ENCODE measurements at regions not wholly inside any gene's neighbourhood (a gene's known extent, or its start where the extent isn't known, plus 50 kb on each side); places are given as distances from the start of the nearest gene placed in this dataset.

GRCh38 chr20:17868700-17869231 lies 99.8 kb downstream of the SNX5 start:
- TF ChIP-seq ZNF565 (CRISPR knock-in tag; conservative IDR thresholded peaks at IDR 0.05; ENCODE audit: low read depth) = no peak
- no peak for TF ChIP-seq POU6F1 (CRISPR knock-in tag; IDR thresholded peaks at IDR 0.05; ENCODE audit: borderline replicate concordance, low read depth)
- TF ChIP-seq PPARA (CRISPR knock-in tag; IDR thresholded peaks at IDR 0.05; ENCODE audit: borderline replicate concordance) = no peak
- TF ChIP-seq ISL1 (CRISPR knock-in tag; IDR thresholded peaks at IDR 0.05) = no peak
- TF ChIP-seq RARB (CRISPR knock-in tag; IDR thresholded peaks at IDR 0.05) = no peak
- no peak for TF ChIP-seq ZC3H10 (CRISPR knock-in tag; IDR thresholded peaks at IDR 0.05)
- TF ChIP-seq ZNF8 (CRISPR knock-in tag; IDR thresholded peaks at IDR 0.05) = no peak
- TF ChIP-seq PATZ1 (CRISPR knock-in tag; IDR thresholded peaks at IDR 0.05; ENCODE audit: borderline replicate concordance) = no peak
- TF ChIP-seq ZNF70 (CRISPR knock-in tag; IDR thresholded peaks at IDR 0.05) = no peak
- no peak for TF ChIP-seq ESRRG (CRISPR knock-in tag; IDR thresholded peaks at IDR 0.05)
- ATAC-seq = no peak

- TF ChIP-seq BACH2 (CRISPR knock-in tag; IDR thresholded peaks at IDR 0.05; ENCODE audit: borderline replicate concordance) = no peak
- ATAC-seq = no peak
Measured at GRCh38 chr20:17868151-17868550, 100.4 kb downstream of the SNX5 start.

GRCh38 chr20:17867131-17867925 lies 101.3 kb downstream of the SNX5 start:
- TF ChIP-seq ZNF8 (CRISPR knock-in tag; IDR thresholded peaks at IDR 0.05) = no peak
- no peak for TF ChIP-seq ESRRG (CRISPR knock-in tag; IDR thresholded peaks at IDR 0.05)
- TF ChIP-seq ZFP30 (CRISPR knock-in tag; IDR thresholded peaks at IDR 0.05) = no peak
- TF ChIP-seq ZNF565 (CRISPR knock-in tag; conservative IDR thresholded peaks at IDR 0.05; ENCODE audit: low read depth) = no peak
- TF ChIP-seq TCF4 (CRISPR knock-in tag; IDR thresholded peaks at IDR 0.05; ENCODE audit: borderline replicate concordance) = no peak
- no peak for TF ChIP-seq SNAI2 (CRISPR knock-in tag; IDR thresholded peaks at IDR 0.05)
- no peak for TF ChIP-seq ARNTL (CRISPR knock-in tag; IDR thresholded peaks at IDR 0.05; ENCODE audit: borderline replicate concordance, low read depth)
- no peak for TF ChIP-seq PATZ1 (CRISPR knock-in tag; IDR thresholded peaks at IDR 0.05; ENCODE audit: borderline replicate concordance)
- no peak for TF ChIP-seq TOX (CRISPR knock-in tag; IDR thresholded peaks at IDR 0.05; ENCODE audit: borderline replicate concordance)
- no peak for ATAC-seq

GRCh38 chr20:17866234-17867001 lies 102.2 kb downstream of the SNX5 start:
- no peak for TF ChIP-seq SNAI2 (CRISPR knock-in tag; IDR thresholded peaks at IDR 0.05)
- ATAC-seq = no peak

- no peak; the same call in 2 of the 3 replicates for ATAC-seq
- TF ChIP-seq ZFP30 (CRISPR knock-in tag; IDR thresholded peaks at IDR 0.05) (no peak), CSDC2 (CRISPR knock-in tag; IDR thresholded peaks at IDR 0.05) (no peak), ESRRG (CRISPR knock-in tag; IDR thresholded peaks at IDR 0.05) (no peak), POU6F1 (CRISPR knock-in tag; IDR thresholded peaks at IDR 0.05; ENCODE audit: borderline replicate concordance, low read depth) (no peak), ISL1 (CRISPR knock-in tag; IDR thresholded peaks at IDR 0.05) (no peak), TSHZ2 (CRISPR knock-in tag; IDR thresholded peaks at IDR 0.05) (no peak), ZNF565 (CRISPR knock-in tag; conservative IDR thresholded peaks at IDR 0.05; ENCODE audit: low read depth) (no peak), GLIS3 (CRISPR knock-in tag; IDR thresholded peaks at IDR 0.05) (no peak)
Measured at GRCh38 chr20:17863577-17864292, 104.9 kb downstream of the SNX5 start.

Measured in SK-N-SH treated with all-trans-retinoic acid at 6 μM for 48 hours (cell line).